ENCODE measurements at regions not wholly inside any gene's neighbourhood (a gene's known extent, or its start where the extent isn't known, plus 50 kb on each side); places are given as distances from the start of the nearest gene placed in this dataset.

DNA sequence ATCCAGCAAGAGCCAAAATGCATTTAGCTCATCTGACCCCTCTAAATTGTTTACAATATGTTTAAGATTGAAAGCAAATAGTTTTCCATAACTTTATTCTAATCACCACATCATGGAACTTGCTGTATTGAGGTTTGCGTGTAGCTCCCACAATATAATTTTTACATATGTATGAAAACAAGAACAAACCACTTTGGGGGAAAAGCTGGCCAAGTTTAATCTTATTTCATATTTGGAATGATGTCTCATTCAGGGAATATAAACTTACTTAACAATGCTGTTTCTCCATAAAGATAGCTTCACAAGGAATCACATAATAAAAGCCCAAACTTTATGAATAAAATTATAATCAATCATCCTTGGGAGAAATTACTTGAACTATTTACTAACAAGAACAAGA, 194.6 kb upstream of the PCSK5 start:
- TF ChIP-seq, protein P1, sequence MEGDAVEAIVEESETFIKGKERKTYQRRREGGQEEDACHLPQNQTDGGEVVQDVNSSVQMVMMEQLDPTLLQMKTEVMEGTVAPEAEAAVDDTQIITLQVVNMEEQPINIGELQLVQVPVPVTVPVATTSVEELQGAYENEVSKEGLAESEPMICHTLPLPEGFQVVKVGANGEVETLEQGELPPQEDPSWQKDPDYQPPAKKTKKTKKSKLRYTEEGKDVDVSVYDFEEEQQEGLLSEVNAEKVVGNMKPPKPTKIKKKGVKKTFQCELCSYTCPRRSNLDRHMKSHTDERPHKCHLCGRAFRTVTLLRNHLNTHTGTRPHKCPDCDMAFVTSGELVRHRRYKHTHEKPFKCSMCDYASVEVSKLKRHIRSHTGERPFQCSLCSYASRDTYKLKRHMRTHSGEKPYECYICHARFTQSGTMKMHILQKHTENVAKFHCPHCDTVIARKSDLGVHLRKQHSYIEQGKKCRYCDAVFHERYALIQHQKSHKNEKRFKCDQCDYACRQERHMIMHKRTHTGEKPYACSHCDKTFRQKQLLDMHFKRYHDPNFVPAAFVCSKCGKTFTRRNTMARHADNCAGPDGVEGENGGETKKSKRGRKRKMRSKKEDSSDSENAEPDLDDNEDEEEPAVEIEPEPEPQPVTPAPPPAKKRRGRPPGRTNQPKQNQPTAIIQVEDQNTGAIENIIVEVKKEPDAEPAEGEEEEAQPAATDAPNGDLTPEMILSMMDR (IDR thresholded peaks at IDR 0.05; ENCODE audit: control insufficient read depth, insufficient read depth, low read depth, low read length, missing control alignments): no peak
- no peak for DNase-seq (ENCODE audit: low read depth)
- no peak overlapping the region for H3K4me3 ChIP-seq (ENCODE audit: control insufficient read depth, low read depth, low read length)

DNA sequence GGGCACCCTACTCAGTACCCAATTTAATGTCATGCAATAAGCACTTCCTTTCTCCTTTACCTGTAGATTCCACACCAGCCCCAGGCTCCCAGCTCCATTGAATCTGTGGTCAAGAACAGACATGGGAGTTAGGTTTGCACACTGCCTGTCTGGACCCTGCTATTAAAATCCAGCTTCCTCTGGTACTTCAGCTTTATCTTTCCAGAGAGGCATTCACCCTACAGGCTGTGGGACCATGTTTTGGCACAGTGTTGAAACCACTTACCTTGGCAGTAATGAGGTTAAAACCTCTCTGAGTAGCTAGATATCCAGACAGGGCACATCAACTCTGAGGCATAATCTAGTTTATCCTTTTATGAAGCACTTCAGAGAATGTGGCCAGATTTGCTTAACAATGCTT, 191.5 kb upstream of the PCSK5 start:
- TF ChIP-seq, protein P1 (IDR thresholded peaks at IDR 0.05; ENCODE audit: control insufficient read depth, insufficient read depth, low read depth, low read length, missing control alignments): no peak
- H3K4me3 ChIP-seq (ENCODE audit: control insufficient read depth, low read depth, low read length): no peak overlapping the region
- no peak for DNase-seq (ENCODE audit: low read depth)

DNA sequence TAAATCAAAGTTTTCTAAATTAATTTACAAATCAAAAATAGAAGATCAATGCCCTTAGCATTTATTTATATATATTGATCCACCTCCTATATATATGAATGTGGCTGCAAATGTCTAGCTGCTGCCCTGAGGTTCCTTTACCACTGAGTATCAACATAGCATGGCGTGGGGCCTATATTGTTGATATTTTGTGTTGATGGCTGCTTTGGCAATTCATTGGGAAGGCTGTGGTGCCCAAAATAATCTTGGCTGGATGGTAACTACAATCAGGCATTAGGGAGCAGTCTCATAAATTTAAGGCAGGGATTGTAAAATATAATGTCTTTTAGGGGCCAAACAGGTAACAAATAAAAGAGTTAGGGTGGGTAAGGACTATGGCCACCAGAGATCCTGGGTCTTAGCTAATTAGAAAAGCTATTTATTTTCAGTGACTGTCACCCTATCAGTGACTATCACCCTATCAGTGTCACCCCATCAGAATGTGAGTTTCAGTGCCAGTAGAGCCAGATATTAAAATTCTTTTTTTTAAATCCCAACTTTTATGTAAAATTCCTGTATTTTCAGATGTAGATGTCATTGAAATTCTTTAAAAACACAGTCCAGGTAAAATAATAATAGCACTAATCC, 190.7 kb upstream of the PCSK5 start:
- no peak for DNase-seq (ENCODE audit: low read depth)
- TF ChIP-seq, protein P1 (IDR thresholded peaks at IDR 0.05; ENCODE audit: control insufficient read depth, insufficient read depth, low read depth, low read length, missing control alignments): no peak
- no peak overlapping the region for H3K4me3 ChIP-seq (ENCODE audit: control insufficient read depth, low read depth, low read length)

DNA sequence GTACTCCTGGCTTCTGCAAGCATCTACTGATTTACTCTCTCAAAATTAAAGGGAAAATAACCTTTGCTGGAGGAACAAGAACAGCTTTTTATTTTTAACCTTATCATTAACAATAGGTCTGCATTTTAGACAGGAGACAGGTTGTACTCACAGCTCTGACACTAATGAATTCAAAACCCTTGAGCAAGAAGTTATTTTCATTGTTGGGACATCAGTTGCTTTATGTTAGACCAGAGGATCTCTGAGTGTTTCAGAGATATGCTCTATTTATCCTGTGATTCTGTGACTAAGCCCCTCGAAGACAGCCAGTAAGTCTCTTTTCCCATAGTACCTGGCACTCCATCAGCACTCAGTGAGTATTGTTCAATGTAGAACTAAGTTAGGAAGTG, 190.2 kb upstream of the PCSK5 start:
- H3K4me3 ChIP-seq (ENCODE audit: control insufficient read depth, low read depth, low read length): no peak overlapping the region
- no peak for DNase-seq (ENCODE audit: low read depth)
- TF ChIP-seq, protein P1 (IDR thresholded peaks at IDR 0.05; ENCODE audit: control insufficient read depth, insufficient read depth, low read depth, low read length, missing control alignments): no peak

DNA sequence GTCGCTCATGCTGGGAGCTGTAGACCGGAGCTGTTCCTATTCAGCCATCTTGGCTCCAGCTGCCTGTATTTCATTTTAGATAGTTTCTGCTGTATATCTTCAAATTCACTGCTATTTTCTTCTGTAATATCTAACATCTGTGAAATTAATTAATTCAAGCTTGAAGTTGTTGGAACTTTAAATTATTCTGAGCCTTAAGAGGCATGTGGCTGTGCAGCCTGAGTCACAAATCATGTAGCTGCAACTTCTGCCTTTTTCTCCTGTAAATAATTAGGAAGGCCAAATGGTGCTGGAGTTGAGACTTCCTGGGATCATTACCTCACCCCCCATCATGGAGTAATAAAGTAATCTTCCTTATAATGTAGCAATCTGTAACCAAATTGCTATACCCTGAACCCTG, 183.3 kb upstream of the PCSK5 start:
- no peak for DNase-seq (ENCODE audit: low read depth)
- H3K4me3 ChIP-seq (ENCODE audit: control insufficient read depth, low read depth, low read length): no peak overlapping the region
- TF ChIP-seq, protein P1 (IDR thresholded peaks at IDR 0.05; ENCODE audit: control insufficient read depth, insufficient read depth, low read depth, low read length, missing control alignments): no peak

DNA sequence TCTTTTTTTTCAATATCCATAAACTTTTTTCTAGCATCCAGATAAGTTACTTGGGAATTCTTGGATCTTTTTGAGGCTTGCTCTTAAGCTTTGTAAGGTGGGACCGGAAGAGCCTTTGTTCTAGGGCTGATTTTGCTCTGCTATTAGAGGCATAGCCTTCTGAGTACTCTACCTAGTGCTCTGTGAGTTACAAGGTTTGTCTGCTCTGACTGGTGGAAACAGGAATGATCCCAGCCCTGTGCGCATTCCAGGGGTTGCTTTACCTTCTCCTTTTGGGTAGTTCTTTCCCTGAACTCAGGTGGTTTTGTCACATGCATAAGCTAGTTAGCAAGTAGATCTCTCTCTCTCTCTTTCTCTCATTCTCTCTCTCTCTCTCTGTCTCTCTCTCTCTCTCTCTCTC, 180.8 kb upstream of the PCSK5 start:
- TF ChIP-seq, protein P1 (IDR thresholded peaks at IDR 0.05; ENCODE audit: control insufficient read depth, insufficient read depth, low read depth, low read length, missing control alignments): no peak
- DNase-seq (ENCODE audit: low read depth): no peak
- no peak overlapping the region for H3K4me3 ChIP-seq (ENCODE audit: control insufficient read depth, low read depth, low read length)

DNA sequence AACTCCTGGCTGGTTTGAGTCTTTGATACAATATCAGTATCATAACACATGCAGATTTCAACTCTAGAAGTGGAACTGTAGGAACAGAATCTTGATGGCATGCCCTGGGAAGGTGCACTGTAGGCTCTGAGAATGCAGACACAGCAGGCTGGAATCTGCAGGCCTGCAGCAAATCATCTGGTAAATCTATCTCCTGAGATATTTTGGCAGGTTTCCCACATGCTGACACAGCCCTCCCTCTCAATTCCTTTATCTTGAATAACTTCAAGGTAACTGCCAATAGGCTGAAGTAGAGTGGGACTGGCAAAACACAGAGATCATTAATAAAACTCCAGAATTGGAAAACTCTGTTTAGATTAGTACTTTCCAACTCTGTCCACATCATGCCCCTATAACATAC, 177.8 kb upstream of the PCSK5 start:
- DNase-seq (ENCODE audit: low read depth): no peak
- TF ChIP-seq, protein P1 (IDR thresholded peaks at IDR 0.05; ENCODE audit: control insufficient read depth, insufficient read depth, low read depth, low read length, missing control alignments): no peak
- H3K4me3 ChIP-seq (ENCODE audit: control insufficient read depth, low read depth, low read length): no peak overlapping the region
